Uterus (tissue), 2 donors: ENCODE measurements at regions not wholly inside any gene's neighbourhood (a gene's known extent, or its start where the extent isn't known, plus 50 kb on each side); places are given as distances from the start of the nearest gene placed in this dataset.

Source experiments
- CTCF ChIP-seq, 4 experiments: fragments of 200-600 bp in 2 of 4; fragments of 450-650 bp in 2 of 4; sonication (generic) in 2 of 4; IDR thresholded peaks; one replicate each; pipeline ENCODE4 v1.5.1; 2016 to 2019; ENCODE audit warnings: antibody characterized with exemption in 4 of 4, mild to moderate bottlenecking in 2 of 4, moderate library complexity in 1 of 4
- POLR2A ChIP-seq, 2 donors: fragments of 450-650 bp; IDR thresholded peaks; one replicate each; pipeline ENCODE4 v1.6.1; 2016; ENCODE audit warnings: antibody characterized with exemption in 2 of 2, mild to moderate bottlenecking in 1 of 2, moderate library complexity in 1 of 2

- TF ChIP-seq POLR2A (IDR thresholded peaks at IDR 0.05): no peak
- TF ChIP-seq CTCF (IDR thresholded peaks at IDR 0.05): no peak
Observed at GRCh38 chr7:11237742-11238141, 264.1 kb downstream of the PHF14 start.
